ENCODE measurements at regions not wholly inside any gene's neighbourhood (a gene's known extent, or its start where the extent isn't known, plus 50 kb on each side); places are given as distances from the start of the nearest gene placed in this dataset.
"Not testable (repeated sequence)": the region's sequence is repeated elsewhere in the genome, so short reads cannot be mapped to it uniquely, and the experiment has no call there.

GRCh38 chr4:96455045-96455720, 615.3 kb downstream of the PDHA2 start:
- Histone ChIP-seq H3K36me3 (ENCODE audit: control insufficient read depth in 2 of 2, extremely low read depth in 1 of 2, insufficient read depth in 2 of 2, low read length in 2 of 2) (no peaks in the 10 kb centered on the region), H3K9ac (ENCODE audit: control insufficient read depth, extremely low read depth, insufficient read depth, low read length) (no peak overlapping the region), H3K4me2 (ENCODE audit: control insufficient read depth, extremely low read depth, insufficient read depth, low read depth, low read length) (no peak overlapping the region), H2AFZ (ENCODE audit: control insufficient read depth, low read length) (no peak overlapping the region), H3K9me3 (ENCODE audit: control insufficient read depth, low read depth, low read length) (no peaks in the 10 kb centered on the region), H4K20me1 (ENCODE audit: control insufficient read depth, extremely low read depth, insufficient read depth, low read length) (no peaks in the 10 kb centered on the region), H3K9me1 (ENCODE audit: control insufficient read depth, extremely low read depth, insufficient read depth, low read length) (no peaks in the 10 kb centered on the region), H3K79me2 (ENCODE audit: control insufficient read depth, insufficient read depth, low read length) (no peaks in the 10 kb centered on the region), H3K27ac (ENCODE audit: control insufficient read depth, insufficient read depth, low read length) (no peak overlapping the region), H3K27me3 (ENCODE audit: control insufficient read depth, extremely low read depth, insufficient read depth, low read length) (no peaks in the 10 kb centered on the region), H3K4me3 (ENCODE audit: control insufficient read depth in 2 of 3, extremely low read depth in 1 of 3, insufficient read depth in 2 of 3, low read depth in 1 of 3, low read length in 3 of 3) (no peak overlapping the region), H3K4me1 (ENCODE audit: control insufficient read depth, extremely low read depth, insufficient read depth, low read length) (no peaks in the 10 kb centered on the region)
- TF ChIP-seq CTCF (optimal IDR thresholded peaks at IDR 0.05 in 1 of 3, IDR thresholded peaks at IDR 0.05 in 1 of 3, conservative IDR thresholded peaks at IDR 0.05 in 1 of 3; ENCODE audit: extremely low read depth in 1 of 3, insufficient read depth in 2 of 3, low read length in 3 of 3) (no peak), EZH2 (IDR thresholded peaks at IDR 0.05; ENCODE audit: low read length) (no peak)
- FAIRE-seq (no peak), DNase-seq (ENCODE audit: low read depth, low spot score) (no peak)
- dilution Hi-C loops (cut with MboI; ENCODE audit: extremely low pct_ligation_motif_present, low sequenced_read_pairs), result no loop called here

- H2AFZ ChIP-seq (ENCODE audit: control insufficient read depth, low read length); H3K36me3 ChIP-seq (ENCODE audit: control insufficient read depth in 2 of 2, extremely low read depth in 1 of 2, insufficient read depth in 2 of 2, low read length in 2 of 2); H3K4me1 ChIP-seq (ENCODE audit: control insufficient read depth, extremely low read depth, insufficient read depth, low read length); H3K79me2 ChIP-seq (ENCODE audit: control insufficient read depth, insufficient read depth, low read length); H3K9me1 ChIP-seq (ENCODE audit: control insufficient read depth, extremely low read depth, insufficient read depth, low read length); H3K27me3 ChIP-seq (ENCODE audit: control insufficient read depth, extremely low read depth, insufficient read depth, low read length); H3K4me3 ChIP-seq (ENCODE audit: control insufficient read depth in 2 of 3, extremely low read depth in 1 of 3, insufficient read depth in 2 of 3, low read depth in 1 of 3, low read length in 3 of 3); FAIRE-seq; H4K20me1 ChIP-seq (ENCODE audit: control insufficient read depth, extremely low read depth, insufficient read depth, low read length); dilution Hi-C loops (cut with MboI; ENCODE audit: extremely low pct_ligation_motif_present, low sequenced_read_pairs); H3K9ac ChIP-seq (ENCODE audit: control insufficient read depth, extremely low read depth, insufficient read depth, low read length); H3K27ac ChIP-seq (ENCODE audit: control insufficient read depth, insufficient read depth, low read length); H3K9me3 ChIP-seq (ENCODE audit: control insufficient read depth, low read depth, low read length); H3K4me2 ChIP-seq (ENCODE audit: control insufficient read depth, extremely low read depth, insufficient read depth, low read depth, low read length); DNase-seq (ENCODE audit: low read depth, low spot score): not testable (repeated sequence)
Measured at GRCh38 chr4:96458031-96458430, 618.1 kb downstream of the PDHA2 start.

GRCh38 chr4:96459105-96459504, 619.2 kb downstream of the PDHA2 start:
- Histone ChIP-seq H3K9me1 (ENCODE audit: control insufficient read depth, extremely low read depth, insufficient read depth, low read length) (no peaks in the 10 kb centered on the region), H4K20me1 (ENCODE audit: control insufficient read depth, extremely low read depth, insufficient read depth, low read length) (no peaks in the 10 kb centered on the region), H3K4me2 (ENCODE audit: control insufficient read depth, extremely low read depth, insufficient read depth, low read depth, low read length) (no peak overlapping the region), H2AFZ (ENCODE audit: control insufficient read depth, low read length) (no peak overlapping the region), H3K27me3 (ENCODE audit: control insufficient read depth, extremely low read depth, insufficient read depth, low read length) (no peaks in the 10 kb centered on the region), H3K9ac (ENCODE audit: control insufficient read depth, extremely low read depth, insufficient read depth, low read length) (no peak overlapping the region), H3K4me3 (ENCODE audit: control insufficient read depth in 2 of 3, extremely low read depth in 1 of 3, insufficient read depth in 2 of 3, low read depth in 1 of 3, low read length in 3 of 3) (no peak overlapping the region), H3K4me1 (ENCODE audit: control insufficient read depth, extremely low read depth, insufficient read depth, low read length) (no peaks in the 10 kb centered on the region), H3K27ac (ENCODE audit: control insufficient read depth, insufficient read depth, low read length) (no peak overlapping the region), H3K79me2 (ENCODE audit: control insufficient read depth, insufficient read depth, low read length) (no peaks in the 10 kb centered on the region), H3K9me3 (ENCODE audit: control insufficient read depth, low read depth, low read length) (no peaks in the 10 kb centered on the region), H3K36me3 (ENCODE audit: control insufficient read depth in 2 of 2, extremely low read depth in 1 of 2, insufficient read depth in 2 of 2, low read length in 2 of 2) (no peaks in the 10 kb centered on the region)
- TF ChIP-seq CTCF (optimal IDR thresholded peaks at IDR 0.05 in 1 of 3, IDR thresholded peaks at IDR 0.05 in 1 of 3, conservative IDR thresholded peaks at IDR 0.05 in 1 of 3; ENCODE audit: extremely low read depth in 1 of 3, insufficient read depth in 2 of 3, low read length in 3 of 3) (no peak), EZH2 (IDR thresholded peaks at IDR 0.05; ENCODE audit: low read length) (no peak)
- dilution Hi-C loops (cut with MboI; ENCODE audit: extremely low pct_ligation_motif_present, low sequenced_read_pairs), result no loop called here
- FAIRE-seq, result no peak
- DNase-seq (ENCODE audit: low read depth, low spot score), result no peak

Data from keratinocyte (primary cell).